ENCODE measurements at regions not wholly inside any gene's neighbourhood (a gene's known extent, or its start where the extent isn't known, plus 50 kb on each side); places are given as distances from the start of the nearest gene placed in this dataset.

DNA sequence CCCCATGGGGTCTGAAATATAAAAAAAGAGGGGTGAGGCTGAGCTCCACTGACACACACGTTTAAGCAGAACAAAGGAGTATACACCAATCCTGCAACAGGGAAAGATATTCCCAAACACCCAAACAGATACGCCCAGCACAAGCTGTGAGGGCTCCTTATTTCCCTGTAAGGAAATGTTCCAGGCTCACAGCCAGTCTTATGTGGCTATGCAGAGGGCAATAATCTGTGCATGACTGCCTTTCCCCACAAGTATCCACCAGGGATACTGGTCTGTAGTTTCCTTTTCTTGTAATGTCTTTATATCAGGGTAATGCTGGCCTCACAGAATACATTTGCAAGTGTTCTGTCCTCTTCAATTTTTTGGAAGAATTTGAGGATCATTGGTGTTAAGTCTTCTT, 141.7 kb upstream of the DAAM1 start (continued):
- TF ChIP-seq KDM5A (IDR thresholded peaks at IDR 0.05; ENCODE audit: low read length) (no peak), CTBP2 (IDR thresholded peaks at IDR 0.05; ENCODE audit: borderline replicate concordance, insufficient read depth, insufficient read length, low read length) (no peak), SP1 (IDR thresholded peaks at IDR 0.05; ENCODE audit: low read depth, low read length) (no peak), SP2 (IDR thresholded peaks at IDR 0.05; ENCODE audit: low read length) (no peak), FOSL1 (IDR thresholded peaks at IDR 0.05; ENCODE audit: insufficient read depth, low read depth, low read length) (no peak), USF2 (IDR thresholded peaks at IDR 0.05; ENCODE audit: low read length) (no peak), TEAD4 (IDR thresholded peaks at IDR 0.05; ENCODE audit: low read depth, low read length) (no peak)
- TF ChIP-seq, protein P1, sequence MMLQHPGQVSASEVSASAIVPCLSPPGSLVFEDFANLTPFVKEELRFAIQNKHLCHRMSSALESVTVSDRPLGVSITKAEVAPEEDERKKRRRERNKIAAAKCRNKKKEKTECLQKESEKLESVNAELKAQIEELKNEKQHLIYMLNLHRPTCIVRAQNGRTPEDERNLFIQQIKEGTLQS (IDR thresholded peaks at IDR 0.05; ENCODE audit: insufficient read depth, low read depth, low read length), result no peak
